ENCODE measurements at regions not wholly inside any gene's neighbourhood (a gene's known extent, or its start where the extent isn't known, plus 50 kb on each side); places are given as distances from the start of the nearest gene placed in this dataset.

DNA sequence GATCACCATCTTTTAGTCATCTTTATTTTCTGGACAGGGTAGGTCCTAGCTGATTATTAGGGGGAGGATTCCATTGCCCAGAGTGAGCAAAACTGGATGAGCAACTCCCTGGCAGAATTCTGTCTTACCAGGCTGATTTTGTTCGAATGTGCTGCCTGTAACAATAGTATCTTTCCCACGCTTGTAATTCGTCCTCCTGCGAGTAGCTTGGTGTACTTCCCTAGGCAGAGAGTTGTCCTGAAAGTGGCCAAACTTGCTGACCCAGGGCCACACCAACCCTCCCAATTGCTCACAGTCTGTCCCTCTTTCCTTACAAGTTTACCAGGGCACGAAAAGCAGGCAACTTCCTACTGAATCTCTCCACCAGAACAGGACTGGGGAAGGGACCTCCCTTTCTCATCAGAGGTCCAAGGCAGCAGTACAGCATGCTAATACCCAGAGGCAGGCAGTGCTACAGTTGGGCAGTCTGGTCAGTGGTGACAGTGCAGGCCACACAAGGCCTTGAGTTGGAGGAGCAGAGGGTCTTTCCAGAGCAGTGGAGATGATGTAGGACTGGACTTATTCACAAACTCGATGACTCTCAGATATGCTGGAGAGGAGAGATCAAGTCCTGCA is 67.8 kb upstream of the NLK start:
- DNase-seq: no peak

- no peak for DNase-seq
These were observed 67.1 kb upstream of the NLK start for GRCh38 chr17:27975146-27976011.

GRCh38 chr17:27976331-27976730 is 66.1 kb upstream of the NLK start:
- no peak for DNase-seq

DNA sequence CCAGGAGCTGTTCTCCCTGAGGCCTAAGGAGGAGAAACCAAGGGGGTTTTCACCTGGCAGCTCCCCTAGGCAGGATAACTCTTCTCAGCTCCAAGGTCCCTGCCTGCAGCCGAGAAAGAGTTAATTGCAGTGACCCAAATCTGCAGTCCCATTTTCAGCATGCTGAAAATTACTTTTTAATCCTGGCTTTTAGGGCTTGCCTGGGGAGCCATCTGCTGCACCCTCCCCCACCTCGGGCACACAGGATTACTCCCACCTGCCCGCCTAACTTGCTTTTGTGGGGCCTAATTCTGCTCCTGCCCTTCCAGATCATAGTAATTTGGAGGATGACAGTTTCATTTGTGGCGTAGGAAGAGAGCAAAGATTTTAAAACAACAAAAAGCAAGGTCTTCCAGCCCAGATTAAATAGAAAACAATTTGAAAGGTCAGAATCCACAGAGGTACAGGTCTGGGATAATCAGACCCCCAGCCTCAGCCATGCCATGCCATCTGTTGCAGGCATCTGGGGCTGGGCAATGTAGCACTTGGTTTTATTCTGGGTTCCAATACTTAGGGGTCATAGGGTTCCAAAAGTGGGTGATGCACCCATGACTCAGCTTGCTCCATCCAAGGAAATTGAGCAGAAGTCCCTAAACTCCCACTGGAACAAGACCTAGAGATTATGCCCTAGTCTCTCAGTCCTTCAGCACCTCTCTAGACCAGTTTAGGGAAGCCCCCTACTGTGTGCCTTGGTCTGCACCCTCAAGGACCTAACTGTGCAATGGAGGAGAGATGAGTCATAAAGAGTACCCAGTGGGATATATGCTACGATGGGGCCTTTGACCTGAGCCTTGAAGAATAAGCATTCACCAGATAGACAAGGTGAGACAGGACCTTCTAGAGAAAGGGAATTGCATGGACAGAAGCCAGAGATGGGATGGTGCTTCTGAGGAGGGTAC is 64.5 kb upstream of the NLK start:
- DNase-seq: no peak

DNA sequence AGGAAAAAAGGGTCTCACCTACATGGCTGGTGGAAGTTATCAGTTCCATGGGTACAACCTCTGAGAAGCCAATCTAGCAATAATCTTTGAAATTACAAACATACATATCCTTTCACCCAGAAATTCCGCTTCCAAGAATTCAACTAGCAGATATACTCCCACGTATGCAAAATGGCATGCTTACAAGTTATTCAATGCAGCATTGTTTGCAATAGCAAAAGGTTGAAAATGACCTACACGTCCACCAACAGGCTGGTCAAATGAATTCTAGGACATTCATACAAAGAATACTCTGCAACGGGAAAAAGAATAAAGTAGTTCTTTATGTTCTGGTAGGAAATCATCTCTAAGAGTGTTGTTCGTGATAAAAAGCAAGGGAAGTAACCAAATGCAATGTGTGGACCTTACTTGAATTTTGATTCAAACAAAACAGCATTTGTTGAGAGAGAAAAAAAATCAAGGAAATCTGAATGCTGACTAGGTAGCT is 63.7 kb upstream of the NLK start:
- no peak for DNase-seq

- no peak for DNase-seq
These were observed 62.4 kb upstream of the NLK start for GRCh38 chr17:27980043-27980442.

- no peak for DNase-seq
These were observed 60.5 kb upstream of the NLK start for GRCh38 chr17:27981978-27982377.

DNA sequence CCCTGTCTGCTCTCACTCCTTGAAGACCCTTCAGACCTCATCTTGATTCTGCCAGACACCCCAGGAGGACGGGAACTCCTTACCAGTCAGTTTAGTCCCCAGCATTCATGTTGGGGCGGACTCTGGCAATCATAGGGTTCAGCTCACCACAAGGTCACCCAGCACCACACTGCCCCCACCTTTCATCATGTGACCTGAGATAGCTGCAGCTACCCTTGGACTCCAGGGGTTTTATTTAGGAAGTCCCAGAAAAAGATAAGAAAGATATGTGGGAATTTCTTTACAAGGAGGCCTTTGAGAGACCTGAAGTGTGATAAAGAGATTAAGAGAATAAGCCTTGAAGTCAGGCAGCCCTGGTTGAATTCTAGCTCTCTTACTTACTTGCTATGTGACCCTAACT is 59.8 kb upstream of the NLK start:
- no peak for DNase-seq

DNA sequence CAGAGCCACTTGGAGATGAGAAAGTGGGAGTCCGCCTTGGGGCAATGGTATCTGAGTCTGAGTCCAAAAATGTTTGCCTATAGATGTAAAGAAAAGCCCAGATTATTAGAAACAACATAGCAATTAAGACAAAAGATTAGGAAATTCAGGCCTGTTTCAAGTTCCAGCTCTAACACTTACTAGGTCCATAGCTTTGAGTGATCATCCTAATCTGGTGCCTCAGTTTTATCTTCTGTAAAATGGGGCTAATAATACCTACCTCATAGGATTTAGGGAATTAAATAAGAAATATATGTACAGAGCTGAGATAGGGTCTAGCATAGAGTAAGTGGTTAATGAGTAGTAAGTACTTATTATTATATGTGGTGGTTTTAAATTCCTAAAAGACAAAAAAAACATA is 58.6 kb upstream of the NLK start:
- no peak for DNase-seq

- DNase-seq: no peak
These were observed 58.1 kb upstream of the NLK start for GRCh38 chr17:27984404-27984803.

GRCh38 chr17:27984816-27985215 is 57.7 kb upstream of the NLK start:
- DNase-seq: no peak

- DNase-seq: no peak
These were observed 57.2 kb upstream of the NLK start for GRCh38 chr17:27985306-27985705.

DNA sequence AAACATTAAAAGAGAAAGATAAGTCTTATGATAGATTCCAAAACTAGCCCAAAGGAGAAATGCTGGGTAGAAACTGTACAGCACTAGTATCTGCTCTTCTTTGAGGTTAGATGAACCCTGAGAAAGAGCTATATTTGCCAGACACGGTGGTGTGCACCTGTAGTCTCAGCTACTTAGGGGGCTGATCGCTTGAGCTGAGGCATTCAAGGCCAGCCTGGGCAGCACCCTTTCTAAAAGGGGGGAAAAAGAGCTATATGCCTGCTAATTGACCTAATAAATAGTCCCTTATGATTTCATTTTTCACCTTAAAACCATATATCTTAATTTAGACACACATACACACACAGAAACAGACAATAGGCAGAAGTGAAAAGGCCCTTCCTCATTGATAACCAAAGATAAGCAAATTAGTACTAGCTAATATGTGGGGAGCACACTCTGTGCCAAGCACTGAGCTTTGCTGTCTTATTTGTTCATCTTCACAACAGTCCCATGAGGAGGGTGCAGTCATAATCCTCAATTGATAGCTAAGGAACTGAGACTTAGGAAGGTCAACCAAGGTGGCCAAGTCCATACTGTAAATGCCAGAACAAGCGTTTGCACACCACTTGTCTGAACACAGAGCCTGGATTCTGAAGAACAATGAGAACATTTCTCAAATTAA is 56.6 kb upstream of the NLK start:
- DNase-seq: no peak

GRCh38 chr17:27986805-27987684 is 55.4 kb upstream of the NLK start:
- no peak for DNase-seq

DNA sequence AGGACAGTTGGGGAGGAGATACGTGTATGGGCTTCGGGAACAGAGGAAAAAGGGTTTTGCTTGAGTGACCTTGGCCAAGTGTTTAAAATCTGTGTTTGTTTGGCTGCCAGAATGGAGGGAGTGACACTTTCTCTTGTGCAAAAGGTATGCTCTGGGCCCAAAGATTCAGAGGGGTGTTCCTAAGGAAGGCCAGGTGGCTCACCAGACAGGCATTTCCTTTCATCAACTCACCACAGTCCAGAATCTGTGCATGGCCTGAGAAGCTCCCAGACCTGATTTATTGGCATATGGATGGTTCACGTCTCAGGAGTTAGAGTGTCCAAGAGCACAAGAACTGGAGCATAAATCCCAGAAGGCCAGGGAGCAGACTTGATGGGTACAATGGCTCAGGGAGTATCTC is 53.4 kb upstream of the NLK start:
- no peak for DNase-seq

- DNase-seq: no peak
These were observed 52.4 kb upstream of the NLK start for GRCh38 chr17:27990100-27990499.

DNA sequence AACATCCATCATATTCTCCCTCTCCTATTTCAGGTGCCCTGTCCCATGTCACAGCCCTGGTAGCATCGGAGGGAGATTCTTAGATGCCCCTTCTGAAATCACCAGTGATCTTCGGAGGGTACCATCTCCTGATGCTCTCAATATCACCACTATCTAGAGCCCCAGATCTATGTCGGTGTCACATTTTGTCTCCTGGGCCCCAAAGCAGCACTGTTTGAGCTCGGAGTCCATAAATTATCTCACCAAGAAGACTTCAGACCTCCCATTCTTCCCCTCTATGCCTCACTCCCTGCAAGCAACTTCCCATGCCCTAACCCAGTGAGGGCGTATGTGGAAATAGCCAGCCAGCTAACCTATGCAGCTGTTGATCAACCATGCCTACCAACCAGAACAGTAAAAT is 51.5 kb upstream of the NLK start:
- no peak for DNase-seq

- no peak for DNase-seq
These were observed 50.9 kb upstream of the NLK start for GRCh38 chr17:27991462-27991993.

All from CD4-positive, alpha-beta T cell treated with Interleukin-4 for 1 hour (primary cell).